ENCODE measurements at regions not wholly inside any gene's neighbourhood (a gene's known extent, or its start where the extent isn't known, plus 50 kb on each side); places are given as distances from the start of the nearest gene placed in this dataset.

GRCh38 chr13:30074431-30074830, 224.0 kb upstream of the UBL3 start:
- no peak overlapping the region for H3K27ac ChIP-seq
- H3K9me3 ChIP-seq, result no peaks in the 10 kb centered on the region
- H3K4me1 ChIP-seq, result no peaks in the 10 kb centered on the region
- intact Hi-C loops (cut with DNase I; ENCODE audit: low total_unique reads), result no loop called here
- H3K36me3 ChIP-seq, result no peaks in the 10 kb centered on the region
- no peaks in the 10 kb centered on the region for H3K27me3 ChIP-seq
- no peak overlapping the region for H3K4me3 ChIP-seq
- no peak for DNase-seq (ENCODE audit: low spot score in 2 of 2)
- TF ChIP-seq, protein P1, sequence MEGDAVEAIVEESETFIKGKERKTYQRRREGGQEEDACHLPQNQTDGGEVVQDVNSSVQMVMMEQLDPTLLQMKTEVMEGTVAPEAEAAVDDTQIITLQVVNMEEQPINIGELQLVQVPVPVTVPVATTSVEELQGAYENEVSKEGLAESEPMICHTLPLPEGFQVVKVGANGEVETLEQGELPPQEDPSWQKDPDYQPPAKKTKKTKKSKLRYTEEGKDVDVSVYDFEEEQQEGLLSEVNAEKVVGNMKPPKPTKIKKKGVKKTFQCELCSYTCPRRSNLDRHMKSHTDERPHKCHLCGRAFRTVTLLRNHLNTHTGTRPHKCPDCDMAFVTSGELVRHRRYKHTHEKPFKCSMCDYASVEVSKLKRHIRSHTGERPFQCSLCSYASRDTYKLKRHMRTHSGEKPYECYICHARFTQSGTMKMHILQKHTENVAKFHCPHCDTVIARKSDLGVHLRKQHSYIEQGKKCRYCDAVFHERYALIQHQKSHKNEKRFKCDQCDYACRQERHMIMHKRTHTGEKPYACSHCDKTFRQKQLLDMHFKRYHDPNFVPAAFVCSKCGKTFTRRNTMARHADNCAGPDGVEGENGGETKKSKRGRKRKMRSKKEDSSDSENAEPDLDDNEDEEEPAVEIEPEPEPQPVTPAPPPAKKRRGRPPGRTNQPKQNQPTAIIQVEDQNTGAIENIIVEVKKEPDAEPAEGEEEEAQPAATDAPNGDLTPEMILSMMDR (IDR thresholded peaks at IDR 0.05), result no peak
- TF ChIP-seq POLR2AphosphoS5 (IDR thresholded peaks at IDR 0.05) (no peak), POLR2A (IDR thresholded peaks at IDR 0.05) (no peak)

- no peak for DNase-seq (ENCODE audit: low spot score in 2 of 2)
- intact Hi-C loops (cut with DNase I; ENCODE audit: low total_unique reads), result no loop called here
- Histone ChIP-seq H3K27ac (no peak overlapping the region), H3K9me3 (no peaks in the 10 kb centered on the region), H3K4me1 (no peaks in the 10 kb centered on the region), H3K4me3 (no peak overlapping the region), H3K27me3 (no peaks in the 10 kb centered on the region), H3K36me3 (no peaks in the 10 kb centered on the region)
- TF ChIP-seq POLR2A (IDR thresholded peaks at IDR 0.05) (no peak), POLR2AphosphoS5 (IDR thresholded peaks at IDR 0.05) (no peak)
- TF ChIP-seq, protein P1 (IDR thresholded peaks at IDR 0.05), result no peak
Observed at GRCh38 chr13:30072818-30073186, 222.4 kb upstream of the UBL3 start.

GRCh38 chr13:30071969-30072817, 221.8 kb upstream of the UBL3 start:
- Histone ChIP-seq H3K27ac (no peak overlapping the region), H3K36me3 (no peaks in the 10 kb centered on the region), H3K9me3 (no peaks in the 10 kb centered on the region), H3K4me3 (no peak overlapping the region), H3K27me3 (no peaks in the 10 kb centered on the region), H3K4me1 (no peaks in the 10 kb centered on the region)
- no peak for DNase-seq (ENCODE audit: low spot score in 2 of 2)
- TF ChIP-seq POLR2AphosphoS5 (IDR thresholded peaks at IDR 0.05) (no peak), POLR2A (IDR thresholded peaks at IDR 0.05) (no peak)
- TF ChIP-seq, protein P1 (IDR thresholded peaks at IDR 0.05), result no peak
- intact Hi-C loops (cut with DNase I; ENCODE audit: low total_unique reads), result no loop called here

DNA sequence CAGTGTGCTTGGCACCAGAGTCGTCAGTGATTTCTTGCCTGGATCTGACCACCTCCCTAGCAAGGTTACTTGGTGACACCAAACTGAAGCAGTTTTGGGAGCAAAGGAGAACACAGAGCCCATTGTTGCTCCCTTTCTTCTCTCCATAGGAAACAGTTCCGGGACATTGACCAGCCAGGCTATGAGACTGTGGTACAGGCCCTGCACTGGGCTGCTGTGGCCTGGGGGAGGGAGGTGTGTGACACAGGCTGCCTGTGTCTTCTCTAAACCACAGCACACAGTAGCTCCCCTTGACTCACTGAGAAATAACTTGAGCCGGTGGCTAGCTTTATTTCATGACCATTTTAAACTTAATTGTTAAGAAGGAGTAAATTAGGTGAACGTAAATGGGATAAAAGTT, 214.8 kb upstream of the UBL3 start:
- no peaks in the 10 kb centered on the region for H3K9me3 ChIP-seq
- peak in 1 of 2 donors; percentile 21 for DNase-seq (ENCODE audit: low spot score in 2 of 2)
- TF ChIP-seq, protein P1 (IDR thresholded peaks at IDR 0.05), result no peak
- TF ChIP-seq POLR2A (IDR thresholded peaks at IDR 0.05) (no peak), POLR2AphosphoS5 (IDR thresholded peaks at IDR 0.05) (no peak)
- H3K27ac ChIP-seq, result no peak overlapping the region
- no peaks in the 10 kb centered on the region for H3K4me1 ChIP-seq
- intact Hi-C loops (cut with DNase I; ENCODE audit: low total_unique reads), result no loop called here
- no peaks in the 10 kb centered on the region for H3K27me3 ChIP-seq
- no peak overlapping the region for H3K4me3 ChIP-seq
- H3K36me3 ChIP-seq, result no peaks in the 10 kb centered on the region

DNA sequence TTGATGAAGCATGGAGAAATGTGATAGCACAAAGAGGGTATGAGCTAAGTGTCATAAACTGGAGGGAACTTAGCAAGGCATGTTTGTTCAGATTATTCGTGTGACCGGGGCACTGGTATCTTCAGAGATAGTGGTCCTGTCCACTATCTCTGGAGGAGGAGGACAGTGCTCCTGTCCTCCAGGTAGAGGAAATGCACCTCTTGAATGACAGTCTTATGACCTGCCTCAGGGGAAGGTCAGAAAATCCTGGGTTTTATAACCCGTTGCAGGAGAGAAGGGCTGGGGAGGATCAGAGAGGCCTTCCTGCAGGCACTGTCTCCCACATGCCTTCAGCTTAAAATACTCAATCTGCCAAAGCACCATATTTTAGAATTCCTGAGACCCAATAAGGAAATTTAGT, 213.5 kb upstream of the UBL3 start:
- no peak for DNase-seq (ENCODE audit: low spot score in 2 of 2)
- TF ChIP-seq, protein P1 (IDR thresholded peaks at IDR 0.05), result no peak
- TF ChIP-seq POLR2AphosphoS5 (IDR thresholded peaks at IDR 0.05) (no peak), POLR2A (IDR thresholded peaks at IDR 0.05) (no peak)
- H3K4me1 ChIP-seq, result no peaks in the 10 kb centered on the region
- no peak overlapping the region for H3K4me3 ChIP-seq
- intact Hi-C loops (cut with DNase I; ENCODE audit: low total_unique reads), result no loop called here
- no peak overlapping the region for H3K27ac ChIP-seq
- no peaks in the 10 kb centered on the region for H3K36me3 ChIP-seq
- H3K27me3 ChIP-seq, result no peaks in the 10 kb centered on the region
- H3K9me3 ChIP-seq, result no peaks in the 10 kb centered on the region

Measured in breast epithelium (tissue), 4 donors.